SKM-1 treated with dmso at 0.1 percent for 144 hours (cell line): ENCODE measurements at regions not wholly inside any gene's neighbourhood (a gene's known extent, or its start where the extent isn't known, plus 50 kb on each side); places are given as distances from the start of the nearest gene placed in this dataset.

Experiments
- DNase-seq: peaks from one replicate; lab custom pipeline; 2025; ENCODE audit not compliant: unreplicated experiment; lab: John Stamatoyannopoulos, UW

DNA sequence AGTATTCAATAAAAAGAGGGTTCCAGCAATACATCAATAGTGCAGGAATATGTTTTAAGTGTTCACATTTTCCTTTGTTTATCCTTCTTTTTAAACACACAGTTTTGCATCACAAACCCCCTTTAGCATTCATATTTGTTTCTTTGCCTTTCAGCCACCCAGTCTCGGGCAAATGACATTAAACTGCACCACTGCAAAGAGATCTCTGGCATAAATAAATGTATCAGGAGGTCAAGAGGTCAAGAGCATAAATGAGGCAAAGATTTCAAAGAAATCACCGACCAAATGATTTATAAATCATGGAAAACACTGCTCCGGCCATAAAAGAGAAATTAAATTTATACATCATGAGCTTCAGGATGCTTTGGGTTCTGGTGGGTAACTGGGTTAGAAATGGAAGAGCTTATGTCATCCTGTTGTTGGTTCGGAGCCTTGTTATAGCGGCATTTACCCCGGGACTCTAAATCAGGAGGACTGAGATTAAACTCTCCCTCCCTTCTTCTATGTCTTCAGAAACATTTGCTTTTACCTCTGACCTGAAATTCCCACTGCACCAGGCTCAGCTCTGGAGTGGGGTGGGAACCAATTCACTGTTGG lies 449.6 kb upstream of the CLINT1 start:
- DNase-seq, result no peak

DNA sequence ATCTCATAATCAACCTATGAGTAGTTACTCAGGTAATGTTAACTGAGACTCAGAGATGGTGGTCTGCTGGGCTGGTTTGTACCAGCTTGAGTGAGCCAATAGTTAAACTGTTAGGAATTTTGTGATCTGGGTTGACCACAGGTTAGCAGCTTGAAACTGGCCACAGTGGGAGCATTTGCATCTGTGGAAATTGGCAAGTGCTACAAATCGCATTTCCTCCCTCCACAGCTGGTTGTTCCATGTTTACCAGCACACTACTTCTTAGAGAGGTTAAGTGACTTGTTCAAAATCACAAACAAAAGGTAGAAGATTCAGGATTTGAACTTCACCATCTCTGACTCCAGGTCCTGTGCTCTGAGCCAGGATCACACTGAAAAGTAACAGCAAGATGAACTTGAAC lies 446.9 kb upstream of the CLINT1 start:
- DNase-seq, result no peak

DNA sequence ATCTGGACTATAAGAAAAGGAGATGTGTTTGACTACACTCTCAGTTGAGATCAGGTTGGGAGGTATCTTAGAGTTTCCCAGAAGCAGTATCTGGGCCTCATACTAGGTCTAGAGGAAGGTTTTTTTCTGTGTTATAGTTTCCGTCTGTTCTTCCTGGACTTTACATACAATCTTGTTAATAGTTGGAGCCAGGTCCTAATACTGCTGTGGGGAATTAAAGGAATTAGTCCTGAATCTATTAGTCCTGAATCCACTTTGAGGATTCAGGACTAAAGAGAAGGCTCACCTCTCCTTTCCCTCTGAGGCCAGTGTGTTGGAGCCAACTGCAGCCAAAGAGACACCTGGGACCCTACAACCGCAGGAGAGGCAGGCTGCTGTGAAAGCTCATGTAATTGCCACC lies 445.7 kb upstream of the CLINT1 start:
- DNase-seq, result no peak

DNA sequence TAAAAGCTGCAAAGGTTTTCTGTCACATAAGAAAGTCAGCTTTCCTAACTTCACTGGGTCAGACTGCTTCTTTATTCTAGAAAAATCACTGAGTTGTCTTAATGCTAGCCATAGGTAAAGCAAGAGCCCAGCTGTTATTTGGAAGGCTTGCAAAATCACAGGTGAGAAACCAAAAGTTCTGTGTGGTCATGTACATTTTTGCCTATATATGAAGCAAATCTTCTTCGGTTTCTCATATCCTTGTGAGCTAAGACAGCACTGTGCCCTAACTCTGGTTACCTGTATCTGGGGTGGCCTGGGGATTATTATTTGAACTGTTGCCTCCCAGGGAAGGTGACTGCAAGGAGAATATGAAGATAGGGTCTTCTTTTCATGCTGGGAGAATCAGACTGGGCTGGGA lies 444.9 kb upstream of the CLINT1 start:
- DNase-seq, result no peak

DNA sequence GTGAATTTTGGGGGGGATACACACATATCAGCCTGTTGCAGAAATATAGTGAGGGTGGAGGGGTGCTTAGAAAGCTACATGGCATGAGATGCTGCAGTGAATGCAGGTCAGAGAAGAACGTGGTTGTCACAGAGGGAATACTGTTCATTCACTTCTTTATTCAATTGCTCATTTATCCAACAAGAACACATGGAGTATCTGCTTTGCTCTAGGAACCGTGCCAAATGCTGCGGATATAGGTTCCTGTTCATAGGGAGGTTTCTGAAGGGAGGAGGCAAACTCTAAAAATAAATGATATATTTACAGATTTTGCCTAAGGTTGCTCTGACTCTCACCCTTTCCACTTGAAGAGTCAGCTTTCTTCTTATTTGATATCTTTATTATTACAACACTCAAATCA lies 444.3 kb upstream of the CLINT1 start:
- no peak for DNase-seq

DNA sequence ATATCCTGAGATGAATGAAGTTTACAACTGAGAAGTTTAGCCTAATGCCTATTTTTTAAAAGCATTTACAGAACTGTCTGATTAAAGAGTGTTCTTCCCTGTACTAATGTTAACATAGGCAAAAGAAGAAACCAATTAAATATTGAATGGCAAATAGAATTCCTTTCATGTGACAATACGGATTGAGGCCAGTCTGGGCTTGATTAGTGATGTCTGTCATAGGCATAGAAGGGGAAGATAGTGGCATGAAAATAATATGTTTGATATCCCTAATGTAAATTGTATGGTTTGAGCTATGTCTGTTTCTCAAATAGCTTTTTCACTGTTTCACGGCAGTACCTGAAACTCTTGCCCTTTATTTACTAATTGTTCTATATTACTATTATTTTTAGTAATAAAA lies 443.1 kb upstream of the CLINT1 start:
- DNase-seq, result no peak

DNA sequence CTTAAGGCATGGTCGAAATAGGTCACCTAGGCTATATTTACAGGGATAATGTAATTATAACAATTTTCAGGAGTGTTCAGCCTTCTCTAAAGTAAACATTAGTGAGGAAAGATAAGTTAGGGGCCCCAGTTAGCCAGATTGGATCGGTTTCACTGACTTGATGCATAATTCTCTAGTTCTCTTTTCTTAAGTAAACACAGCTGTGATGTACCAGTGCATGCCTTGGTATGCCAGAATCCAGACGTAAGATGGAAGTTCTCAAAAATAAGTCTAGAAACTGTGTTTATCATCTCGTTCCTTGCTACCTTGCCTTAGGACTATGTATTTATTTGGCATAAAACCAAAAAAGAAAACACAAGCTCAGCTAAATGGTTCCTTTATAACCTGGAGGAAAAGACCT lies 442.2 kb upstream of the CLINT1 start:
- no peak for DNase-seq

DNA sequence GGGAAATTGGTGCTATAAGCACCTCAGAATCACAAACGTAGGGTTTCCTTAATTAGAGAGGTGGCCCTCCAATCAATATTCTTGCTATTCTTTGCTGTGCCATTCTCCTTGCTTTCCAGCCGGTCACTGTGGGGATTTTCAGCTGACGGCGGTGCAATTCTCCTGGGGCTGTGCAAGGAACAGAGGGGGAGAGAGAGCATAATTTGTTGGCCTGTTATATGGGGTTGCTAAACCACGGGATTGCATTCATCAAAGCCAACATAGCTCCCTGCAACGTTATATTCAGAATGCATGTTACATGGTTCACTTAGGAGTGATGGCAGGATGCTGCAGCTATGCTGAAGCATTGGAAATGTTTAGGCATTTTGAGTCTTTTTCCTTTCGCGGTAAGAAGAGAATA lies 441.3 kb upstream of the CLINT1 start:
- DNase-seq, result no peak

DNA sequence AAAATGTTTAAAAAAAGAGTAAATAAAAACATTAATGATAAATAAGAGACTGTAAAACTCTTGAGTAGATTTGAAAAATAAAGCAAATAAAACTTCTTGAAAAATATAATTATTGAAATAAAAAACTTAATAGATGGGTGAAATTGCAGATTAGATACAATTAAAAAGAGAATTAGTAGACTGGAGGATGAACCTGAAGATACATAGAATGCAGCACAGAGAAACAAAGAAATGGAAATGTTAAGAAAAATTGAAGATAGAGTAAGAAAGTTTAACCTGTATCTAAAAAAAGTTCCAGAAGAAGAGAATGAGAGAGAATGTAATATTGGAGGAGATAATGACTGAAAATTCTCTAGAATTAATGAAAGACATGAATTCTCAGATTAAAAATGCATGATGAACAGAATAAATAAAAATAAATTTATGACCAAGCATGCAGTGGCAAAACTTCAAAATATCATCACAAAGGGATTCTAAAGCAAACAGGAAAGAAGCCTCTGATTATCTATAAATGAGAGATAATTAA lies 438.1 kb upstream of the CLINT1 start:
- DNase-seq, result no peak

DNA sequence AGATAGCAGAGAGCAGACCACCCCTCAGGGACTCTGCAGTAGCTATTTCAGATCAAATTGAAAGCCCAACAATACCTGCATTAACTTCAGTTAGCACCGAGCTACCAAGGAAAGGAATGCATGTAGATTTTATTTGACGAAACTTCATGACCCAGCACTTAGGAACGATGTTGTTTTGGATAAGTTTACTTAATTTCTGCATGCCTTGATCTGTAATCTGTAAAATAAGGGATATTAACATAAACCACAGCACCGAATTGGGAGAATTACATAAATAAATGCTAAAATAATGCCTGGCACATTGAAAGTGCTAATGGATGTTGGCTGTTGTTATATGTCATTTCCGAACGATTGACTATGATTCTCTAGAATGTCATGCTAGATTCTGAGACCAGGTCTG lies 435.8 kb upstream of the CLINT1 start:
- DNase-seq, result no peak

DNA sequence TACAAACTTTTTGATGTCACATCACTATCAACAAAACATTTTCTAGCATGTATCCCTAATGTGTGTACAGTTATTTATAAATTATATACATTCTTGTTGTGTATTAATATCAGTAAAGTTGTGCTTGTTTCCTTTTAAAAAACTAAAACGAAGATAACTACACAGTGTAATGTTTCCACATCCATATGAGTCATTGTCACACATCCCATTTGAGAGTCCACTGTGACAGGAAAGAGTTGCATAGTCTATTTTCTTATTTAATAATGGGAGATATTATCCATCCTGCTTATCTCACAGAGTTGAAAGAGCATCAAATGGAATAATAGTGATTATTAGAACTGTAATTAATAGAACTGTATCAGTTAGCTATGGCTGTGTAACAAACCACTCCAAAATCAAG lies 434.0 kb upstream of the CLINT1 start:
- no peak for DNase-seq

DNA sequence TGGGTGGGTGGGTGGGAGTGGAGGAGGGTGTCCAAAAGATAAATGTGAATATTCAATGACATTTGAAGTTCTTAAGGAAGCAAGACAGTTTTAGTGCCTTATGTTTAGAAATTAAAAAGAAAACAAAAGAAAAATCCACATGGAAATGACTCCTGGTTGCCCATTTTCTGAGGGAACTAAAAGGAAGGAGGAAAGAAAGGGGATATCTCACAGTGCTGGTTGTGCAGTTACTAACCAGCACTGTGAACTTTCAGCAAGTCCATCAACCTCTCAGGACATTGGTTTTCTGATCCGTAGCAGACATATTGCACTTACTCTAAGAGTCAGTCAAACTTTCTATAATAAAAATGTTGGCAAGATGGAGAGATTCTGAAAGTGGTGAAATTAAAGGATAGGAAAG lies 431.0 kb upstream of the CLINT1 start:
- no peak for DNase-seq

DNA sequence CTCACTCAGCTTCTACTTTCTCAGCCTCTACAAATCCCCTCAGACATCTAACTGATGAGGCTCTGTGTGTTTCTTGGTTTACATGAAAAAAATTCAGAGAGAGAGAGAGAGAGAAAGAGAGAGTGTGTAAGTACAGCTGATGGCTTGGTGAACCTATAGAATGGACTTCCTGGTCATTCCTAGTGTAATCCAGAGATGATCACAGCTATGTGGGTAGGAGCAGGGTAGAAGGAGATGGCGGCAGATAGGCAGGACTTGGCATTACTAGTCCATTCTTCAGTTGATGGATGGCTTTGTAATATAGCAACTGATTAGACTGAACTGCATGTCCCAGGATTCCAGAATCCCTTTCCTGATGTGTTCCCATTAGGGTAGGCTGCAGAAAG lies 429.3 kb upstream of the CLINT1 start:
- no peak for DNase-seq

DNA sequence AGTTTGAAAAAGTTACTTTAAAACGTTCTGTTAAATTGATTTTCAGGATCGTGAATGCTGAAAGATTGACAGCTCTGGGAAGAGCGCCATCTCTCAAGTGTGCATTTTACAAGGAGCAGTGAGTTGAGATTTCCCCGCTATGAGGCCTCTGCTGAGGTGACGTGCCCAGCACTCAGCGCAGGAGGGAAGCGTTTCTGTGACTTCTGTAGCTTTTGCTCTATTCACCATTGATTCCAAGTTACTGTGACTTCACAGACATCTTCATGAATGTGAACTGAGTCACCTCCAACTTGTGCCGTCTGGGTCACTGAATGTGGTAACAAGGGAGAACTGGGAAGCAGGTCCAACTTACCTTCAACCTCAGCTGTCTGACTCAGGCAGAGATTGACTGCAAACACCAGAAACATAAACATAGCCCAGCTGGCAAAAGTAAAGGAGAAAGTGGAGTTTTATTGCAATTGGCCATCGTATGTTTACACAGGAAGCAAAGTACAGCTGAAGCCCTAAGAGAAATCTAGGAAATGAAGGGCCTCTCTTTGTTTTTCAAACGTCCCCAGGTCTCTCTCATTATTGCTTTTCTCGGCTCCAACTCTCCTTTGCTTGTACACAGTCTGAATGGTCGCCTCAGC lies 428.8 kb upstream of the CLINT1 start:
- no peak for DNase-seq

DNA sequence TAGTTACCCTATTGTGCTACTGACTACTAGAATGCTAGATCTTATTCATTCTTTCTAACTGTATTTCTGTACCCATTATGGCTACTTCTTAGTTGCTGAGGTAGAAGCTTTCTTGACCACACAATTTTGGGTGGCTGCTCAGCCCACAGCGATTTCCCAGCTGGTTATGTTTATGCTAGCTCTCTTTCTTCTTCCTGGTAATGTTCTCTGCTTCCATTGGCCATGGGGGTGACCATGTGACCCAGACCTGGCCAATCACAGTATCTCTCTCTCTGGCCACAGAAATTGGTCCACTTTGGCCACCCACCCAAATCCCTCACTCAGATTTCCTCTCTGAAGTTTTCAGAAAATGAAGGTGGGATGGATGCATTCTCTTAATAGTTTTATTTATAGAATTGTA lies 427.9 kb upstream of the CLINT1 start:
- DNase-seq, result no peak

DNA sequence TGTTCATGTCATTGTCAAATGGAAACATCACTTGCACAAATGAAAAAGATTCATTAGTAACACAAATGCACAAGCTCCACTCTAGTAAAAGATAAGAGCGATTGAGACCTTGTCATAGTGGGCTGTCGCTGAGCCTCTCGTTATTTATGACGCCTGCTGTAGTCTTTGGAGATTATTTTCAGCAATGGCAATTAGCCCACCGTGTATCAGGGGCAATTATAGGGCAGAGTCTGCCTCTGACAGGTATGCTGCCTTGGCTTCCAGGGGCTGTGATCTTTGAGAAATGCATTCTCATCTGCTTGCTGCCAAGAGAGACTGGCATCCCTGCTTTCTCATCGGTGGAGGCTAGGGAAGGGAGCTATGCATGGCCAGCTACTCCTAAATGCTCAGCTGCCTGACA lies 426.8 kb upstream of the CLINT1 start:
- no peak for DNase-seq

DNA sequence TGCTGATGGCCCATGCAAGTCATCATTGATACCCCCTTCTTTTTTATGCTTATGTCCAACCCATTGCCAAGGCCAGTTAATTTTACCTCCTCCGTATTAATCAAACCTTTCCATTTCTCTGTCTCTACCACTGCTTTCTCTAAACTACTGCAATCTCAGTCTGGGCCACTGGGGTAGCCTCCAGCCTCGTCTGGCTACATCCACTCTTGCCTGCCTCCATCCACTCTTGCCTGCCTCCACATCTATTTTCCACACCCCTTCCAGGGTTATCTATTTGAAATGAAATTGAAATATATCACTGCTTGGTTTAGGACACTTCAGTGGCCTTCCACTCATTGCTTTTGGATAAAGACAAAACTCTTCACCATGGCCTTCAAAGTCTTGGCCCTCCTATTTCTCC lies 425.3 kb upstream of the CLINT1 start:
- DNase-seq, result no peak

DNA sequence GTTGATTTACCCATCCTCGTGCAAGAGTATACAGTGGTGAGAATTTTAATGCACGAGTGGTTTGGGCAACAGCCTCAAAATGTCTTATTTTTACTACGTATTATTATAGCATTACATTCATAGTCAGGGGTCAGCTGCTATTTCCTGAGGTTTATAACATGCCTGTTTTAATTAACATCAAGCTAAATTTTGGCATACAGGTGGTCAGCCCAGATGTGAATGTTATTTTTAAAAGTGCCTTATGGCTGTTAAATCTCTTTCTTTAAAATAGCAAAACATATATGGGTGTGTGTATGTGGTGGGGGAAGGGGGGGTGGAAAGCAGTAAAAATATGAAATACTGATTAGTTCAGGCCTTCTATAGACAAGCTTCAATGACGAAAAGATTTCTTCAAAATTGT lies 424.5 kb upstream of the CLINT1 start:
- DNase-seq, result no peak

DNA sequence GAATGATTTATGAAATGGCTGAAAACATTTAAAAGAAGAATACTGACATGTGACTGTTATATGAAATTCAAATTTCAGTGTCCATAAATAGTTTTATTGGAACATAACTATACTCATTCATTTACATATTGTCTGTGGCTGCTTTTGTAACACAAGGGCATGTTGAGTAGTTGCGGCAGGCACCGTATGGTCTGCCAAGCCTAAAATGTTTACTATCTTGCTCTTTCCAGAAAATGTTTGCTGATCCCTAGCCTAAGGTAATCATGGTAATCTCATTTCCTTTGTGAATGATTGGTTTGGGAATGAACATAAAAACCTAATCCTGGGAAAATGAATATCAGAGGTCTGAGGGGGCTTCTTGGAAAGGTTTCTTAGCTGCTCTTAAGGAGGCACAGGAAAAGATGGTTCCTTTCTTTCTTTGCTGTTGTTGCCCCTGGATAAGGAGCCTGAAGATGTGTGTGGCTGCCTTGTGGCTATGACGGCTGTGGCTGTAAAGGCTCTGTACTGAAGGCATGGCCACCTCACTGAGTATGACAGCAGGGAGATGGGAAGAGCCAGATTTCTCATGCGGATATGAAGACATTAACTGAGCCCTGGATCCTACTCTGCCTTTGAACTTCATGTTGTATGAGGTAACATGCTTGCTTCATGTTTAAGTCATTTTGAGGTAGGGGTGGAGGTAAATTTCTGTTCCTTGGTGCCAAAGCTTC lies 419.4 kb upstream of the CLINT1 start:
- no peak for DNase-seq

DNA sequence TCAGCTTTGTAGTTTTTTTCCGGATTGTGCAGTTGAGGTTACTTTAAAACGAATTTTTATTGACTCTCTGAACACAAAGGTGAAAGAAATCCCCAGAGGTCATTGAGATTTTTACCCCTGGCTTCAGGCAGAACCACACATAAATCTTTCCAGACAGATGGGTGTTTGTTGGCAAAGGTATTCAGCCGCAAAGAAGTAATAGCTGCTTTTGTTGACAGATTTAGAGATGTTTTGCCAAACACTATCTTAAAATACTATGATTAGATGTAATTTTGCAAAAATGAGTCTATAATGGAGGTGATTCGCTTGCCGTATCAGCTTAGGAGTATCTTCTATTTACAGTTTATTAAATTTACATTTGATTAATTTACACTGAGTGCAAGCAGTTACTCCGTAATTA lies 418.3 kb upstream of the CLINT1 start:
- no peak for DNase-seq

DNA sequence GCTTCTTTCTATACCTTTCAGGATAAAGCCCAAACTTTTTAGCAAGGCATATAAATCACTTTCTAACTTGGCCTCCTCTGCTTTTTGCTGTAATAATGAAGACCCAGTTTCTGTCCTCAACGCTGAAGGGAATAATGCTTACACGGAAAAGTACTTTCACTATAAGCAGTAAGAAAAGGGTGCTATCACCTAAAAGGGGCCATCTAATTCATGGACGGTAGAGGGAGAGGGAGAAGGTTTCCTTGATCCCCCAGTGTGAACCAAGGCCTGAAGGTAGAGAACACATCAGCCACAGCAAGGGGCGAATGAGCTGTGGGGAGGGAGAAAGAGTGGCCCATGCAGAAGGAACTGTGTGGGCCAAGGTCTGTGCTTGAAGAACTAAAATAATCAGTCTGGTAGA lies 417.7 kb upstream of the CLINT1 start:
- DNase-seq, result no peak

DNA sequence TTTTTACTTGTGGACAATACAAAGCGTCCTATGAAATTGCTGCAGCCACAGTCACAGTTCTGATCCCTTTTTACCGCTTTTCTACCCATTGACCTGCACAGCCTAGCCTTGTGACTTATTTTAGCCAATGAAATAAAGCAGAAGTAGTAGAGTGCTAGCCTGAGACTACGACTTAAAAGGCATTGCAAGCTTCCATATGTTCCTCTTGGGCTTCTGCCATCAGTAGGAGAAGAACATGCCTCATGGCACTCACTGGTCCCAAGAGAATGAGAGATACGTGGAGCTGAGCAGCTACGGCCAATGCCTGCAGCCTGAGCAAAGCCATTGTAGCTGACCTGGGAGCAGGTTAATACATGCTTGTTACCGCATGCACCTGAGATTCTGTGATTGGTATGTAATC lies 416.6 kb upstream of the CLINT1 start:
- DNase-seq, result no peak

DNA sequence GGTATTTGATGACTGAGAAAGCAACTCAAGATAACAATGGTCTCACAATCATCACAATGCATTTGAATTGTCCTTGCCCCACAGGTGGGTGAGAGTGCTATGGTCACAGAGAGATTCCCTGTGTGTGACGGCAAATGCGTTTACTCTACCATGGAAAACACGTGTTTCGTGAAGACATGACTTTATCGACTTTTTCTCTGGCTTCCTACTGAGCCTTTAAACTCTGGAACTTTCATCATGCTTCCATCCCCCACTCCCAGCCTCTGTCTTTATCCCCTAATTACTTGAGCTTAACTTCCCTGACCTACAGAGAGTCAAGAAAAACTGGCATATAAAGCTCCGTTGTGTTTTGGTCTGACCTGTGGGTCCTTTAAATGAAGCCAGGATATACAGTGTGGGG lies 414.1 kb upstream of the CLINT1 start:
- no peak for DNase-seq
